OCI-LY7 (cell line): ENCODE measurements at regions not wholly inside any gene's neighbourhood (a gene's known extent, or its start where the extent isn't known, plus 50 kb on each side); places are given as distances from the start of the nearest gene placed in this dataset.

Experiments
- BruUV-seq: library from RNA; stranded (reverse); fragments of 400-500 nt; replicated peaks from 2 replicates; lab custom pipeline; 2021; lab: Mats Ljungman, UMichigan
- CTCF ChIA-PET: fragments of 300-600 bp; sonication (Branson Sonifier 250); formaldehyde crosslinking; loops from one replicate; lab custom pipeline; 2022; ENCODE audit warnings: antibody characterized with exemption; ENCODE audit not compliant: unreplicated experiment; lab: Charles Lee
- POLR2A ChIA-PET: fragments of 300-600 bp; sonication (Branson Sonifier 250); formaldehyde crosslinking; loops from one replicate; lab custom pipeline; 2022; ENCODE audit warnings: antibody characterized with exemption; lab: Charles Lee
- DNase-seq: peaks from one replicate; pipeline ENCODE4 v3.0.0-alpha.2; 2015; ENCODE audit warnings: low spot score
- H2AFZ ChIP-seq: fragments of 200-600 bp; sonication (generic), shearing (Covaris generic); 2 replicates; pipeline ENCODE4 v1.6.1; 2014; ENCODE audit warnings: mild to moderate bottlenecking, antibody characterized with exemption, low read length, moderate library complexity
- H3K27ac ChIP-seq: fragments of 200-600 bp; sonication (generic); 2 replicates; pipeline ENCODE4 v1.5.1; 2014; ENCODE audit warnings: mixed run types, low read depth, mild to moderate bottlenecking, moderate library complexity, low read length, inconsistent platforms; ENCODE audit not compliant: poor library complexity, severe bottlenecking
- H3K36me3 ChIP-seq: fragments of 200-600 bp; sonication (generic); 2 replicates; pipeline ENCODE4 v1.6.1; 2014; ENCODE audit warnings: mild to moderate bottlenecking, antibody characterized with exemption, low read length, moderate library complexity, mixed read lengths; ENCODE audit not compliant: insufficient read depth
- H3K4me1 ChIP-seq: fragments of 200-600 bp; sonication (generic); 2 replicates; pipeline ENCODE4 v1.5.1; 2014; ENCODE audit warnings: mild to moderate bottlenecking, low read length; ENCODE audit not compliant: insufficient read depth, poor library complexity, severe bottlenecking
- H3K4me2 ChIP-seq: fragments of 200-600 bp; sonication (generic); 2 replicates; pipeline ENCODE4 v1.6.1; 2014; ENCODE audit warnings: mild to moderate bottlenecking, low read length
- H3K4me3 ChIP-seq: fragments of 200-600 bp; sonication (generic); 2 replicates; pipeline ENCODE4 v1.5.1; 2014; ENCODE audit warnings: mild to moderate bottlenecking, low read depth, low read length; ENCODE audit not compliant: poor library complexity, severe bottlenecking
- H3K79me2 ChIP-seq: fragments of 200-600 bp; sonication (generic); 2 replicates; pipeline ENCODE4 v1.6.1; 2016; ENCODE audit warnings: low read depth, mild to moderate bottlenecking, low read length, moderate library complexity, mixed read lengths; ENCODE audit not compliant: insufficient read depth
- H3K9me2 ChIP-seq: fragments of 200-600 bp; sonication (generic); 2 replicates; pipeline ENCODE4 v1.6.1; 2016; ENCODE audit warnings: mild to moderate bottlenecking, low read length, mixed read lengths; ENCODE audit not compliant: insufficient read depth
- H3K9me3 ChIP-seq: fragments of 200-600 bp; sonication (generic); 2 replicates; pipeline ENCODE4 v1.6.1; 2014; ENCODE audit warnings: mild to moderate bottlenecking, mixed run types, low read length, mixed read lengths
- H4K20me1 ChIP-seq: fragments of 200-600 bp; sonication (generic); 2 replicates; pipeline ENCODE4 v1.6.1; 2014; ENCODE audit warnings: mild to moderate bottlenecking, antibody characterized with exemption, low read length, moderate library complexity, mixed read lengths; ENCODE audit not compliant: insufficient read depth
- CTCF ChIP-seq: fragments of 200-600 bp; sonication (generic); conservative IDR thresholded peaks from 2 replicates; pipeline ENCODE4 v1.5.1; 2014; ENCODE audit warnings: mild to moderate bottlenecking, antibody characterized with exemption, low read length, moderate library complexity, mixed read lengths
- EZH2phosphoT487 ChIP-seq: fragments of 200-600 bp; sonication (generic); IDR thresholded peaks from 2 replicates; pipeline ENCODE4 v1.6.1; 2018; ENCODE audit warnings: low read depth, borderline replicate concordance, mild to moderate bottlenecking, mixed run types, antibody characterized with exemption, low read length, moderate library complexity, mixed read lengths
- intact Hi-C: fragments of 100-400 bp; cut with micrococcal nuclease; formaldehyde crosslinking; loops from one replicate; pipeline ENCODE4 v1.10.0; 2022; ENCODE audit not compliant: unreplicated experiment

- no peak for DNase-seq
- Histone ChIP-seq H3K4me1 (no peaks in the 10 kb centered on the region), H3K4me3 (no peak overlapping the region), H3K9me2 (no peaks in the 10 kb centered on the region), H3K4me2 (no peak overlapping the region), H3K79me2 (no peaks in the 10 kb centered on the region), H3K9me3 (no peaks in the 10 kb centered on the region), H3K27ac (no peak overlapping the region), H2AFZ (no peak overlapping the region), H4K20me1 (no peaks in the 10 kb centered on the region), H3K36me3 (no peaks in the 10 kb centered on the region)
- BruUV-seq = no TSS peak
- intact Hi-C loops = no loop called here
- CTCF ChIA-PET = no interaction called here
- no peak for TF ChIP-seq CTCF
- TF ChIP-seq EZH2phosphoT487 = no peak
- POLR2A ChIA-PET = interaction anchor here (0.6 kb wide), 2 partner anchors 137 to 1859 kb away, joined by 3 to 4 read pairs; no protein-coding TSS in a partner anchor
Observed at GRCh38 chr1:91124290-91124985, 102.6 kb upstream of the ZNF644 start.

GRCh38 chr1:91123773-91124172, 101.9 kb upstream of the ZNF644 start:
- POLR2A ChIA-PET = no interaction called here
- Histone ChIP-seq H2AFZ (no peak overlapping the region), H3K4me1 (no peaks in the 10 kb centered on the region), H3K4me2 (no peak overlapping the region), H3K36me3 (no peaks in the 10 kb centered on the region), H4K20me1 (no peaks in the 10 kb centered on the region), H3K9me3 (no peaks in the 10 kb centered on the region), H3K79me2 (no peaks in the 10 kb centered on the region), H3K9me2 (no peaks in the 10 kb centered on the region), H3K4me3 (no peak overlapping the region), H3K27ac (no peak overlapping the region)
- TF ChIP-seq CTCF (no peak), EZH2phosphoT487 (no peak)
- no TSS peak for BruUV-seq
- no peak for DNase-seq
- CTCF ChIA-PET = no interaction called here
- intact Hi-C loops = no loop called here

- Histone ChIP-seq H3K9me3 (no peaks in the 10 kb centered on the region), H3K27ac (no peak overlapping the region), H3K36me3 (no peaks in the 10 kb centered on the region), H3K79me2 (no peaks in the 10 kb centered on the region), H3K4me3 (no peak overlapping the region), H4K20me1 (no peaks in the 10 kb centered on the region), H3K4me2 (no peak overlapping the region), H2AFZ (no peak overlapping the region), H3K9me2 (no peaks in the 10 kb centered on the region), H3K4me1 (no peaks in the 10 kb centered on the region)
- CTCF ChIA-PET = no interaction called here
- no TSS peak for BruUV-seq
- POLR2A ChIA-PET = no interaction called here
- intact Hi-C loops = no loop called here
- no peak for TF ChIP-seq CTCF
- TF ChIP-seq EZH2phosphoT487 = no peak
- DNase-seq = no peak
Observed at GRCh38 chr1:91123319-91123718, 101.5 kb upstream of the ZNF644 start.
